Left ventricle myocardium inferior (tissue), 1 donor: ENCODE measurements at regions not wholly inside any gene's neighbourhood (a gene's known extent, or its start where the extent isn't known, plus 50 kb on each side); places are given as distances from the start of the nearest gene placed in this dataset.

ENCODE experiments used
- DNase-seq: peaks from one replicate; pipeline ENCODE4 v3.0.0-alpha.2; 2020
- H3K27ac ChIP-seq: fragments of 200-600 bp; replicated peaks from 2 replicates; pipeline ENCODE4 v1.8.0; 2021
- H3K27me3 ChIP-seq: fragments of 200-600 bp; 2 replicates; pipeline ENCODE4 v1.8.0; 2021; ENCODE audit warnings: low read depth
- H3K36me3 ChIP-seq: fragments of 200-600 bp; 2 replicates; pipeline ENCODE4 v1.8.0; 2021
- H3K4me1 ChIP-seq: fragments of 200-600 bp; 2 replicates; pipeline ENCODE4 v1.8.0; 2021
- H3K4me3 ChIP-seq: fragments of 200-600 bp; 2 replicates; pipeline ENCODE4 v1.8.0; 2021; ENCODE audit warnings: mild to moderate bottlenecking, moderate library complexity
- H3K9me3 ChIP-seq: fragments of 200-600 bp; replicated peaks from 2 replicates; pipeline ENCODE4 v1.8.0; 2021
- intact Hi-C: fragments of 100-400 bp; cut with micrococcal nuclease; formaldehyde crosslinking; loops from one replicate; pipeline ENCODE4 v1.11.0; 2022
- TF ChIP-seq, protein P1 (sequence below): fragments of 200-600 bp; IDR thresholded peaks from 2 replicates; pipeline ENCODE4 v1.8.0; 2021; ENCODE audit warnings: antibody characterized with exemption, mild to moderate bottlenecking, borderline replicate concordance
- donor health status: DM: no; HTN: yes; CAD: no; lungs with severe emphysema.

DNA sequence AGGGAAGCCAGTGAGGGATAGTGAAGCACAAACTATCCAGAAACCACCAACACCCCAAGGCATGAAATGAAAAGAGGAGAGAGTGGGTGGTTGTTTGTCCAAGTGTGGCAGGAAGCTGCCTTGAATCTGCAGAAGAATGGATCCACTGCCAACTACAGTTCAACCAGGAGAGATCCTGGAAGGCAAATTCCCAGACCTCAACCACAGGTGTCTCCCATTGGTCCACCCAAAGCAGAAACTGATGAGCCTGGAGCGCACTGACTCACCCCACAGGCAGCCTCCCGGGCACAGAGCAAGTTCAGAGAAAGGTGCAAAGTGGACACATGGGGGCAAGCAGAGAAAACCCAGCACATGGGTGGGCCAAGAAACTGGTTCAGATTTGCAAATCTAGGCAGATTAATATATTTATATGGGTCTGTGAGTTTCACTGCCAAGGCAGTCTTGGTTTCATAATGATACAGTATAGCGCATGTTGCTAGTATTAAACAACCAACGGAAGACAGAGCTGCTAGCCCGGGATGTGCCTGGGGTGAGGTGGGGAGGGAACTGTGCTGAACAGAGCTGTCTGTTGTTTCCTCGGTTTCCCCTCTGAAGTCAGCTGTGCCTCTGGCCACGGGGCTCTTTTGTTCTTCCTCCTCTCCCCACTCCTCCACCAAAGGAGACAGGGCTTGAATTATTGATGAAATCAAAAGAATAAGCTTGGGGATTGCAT is 416.2 kb upstream of the CCDC196 start:
- intact Hi-C loops: no loop called here
- Histone ChIP-seq H3K27me3 (peaks cover 31% of the 10 kb centered on the region), H3K4me1 (no peaks in the 10 kb centered on the region), H3K36me3 (no peaks in the 10 kb centered on the region), H3K4me3 (no peak overlapping the region), H3K9me3 (no peaks in the 10 kb centered on the region), H3K27ac (no peak overlapping the region)
- TF ChIP-seq, protein P1, sequence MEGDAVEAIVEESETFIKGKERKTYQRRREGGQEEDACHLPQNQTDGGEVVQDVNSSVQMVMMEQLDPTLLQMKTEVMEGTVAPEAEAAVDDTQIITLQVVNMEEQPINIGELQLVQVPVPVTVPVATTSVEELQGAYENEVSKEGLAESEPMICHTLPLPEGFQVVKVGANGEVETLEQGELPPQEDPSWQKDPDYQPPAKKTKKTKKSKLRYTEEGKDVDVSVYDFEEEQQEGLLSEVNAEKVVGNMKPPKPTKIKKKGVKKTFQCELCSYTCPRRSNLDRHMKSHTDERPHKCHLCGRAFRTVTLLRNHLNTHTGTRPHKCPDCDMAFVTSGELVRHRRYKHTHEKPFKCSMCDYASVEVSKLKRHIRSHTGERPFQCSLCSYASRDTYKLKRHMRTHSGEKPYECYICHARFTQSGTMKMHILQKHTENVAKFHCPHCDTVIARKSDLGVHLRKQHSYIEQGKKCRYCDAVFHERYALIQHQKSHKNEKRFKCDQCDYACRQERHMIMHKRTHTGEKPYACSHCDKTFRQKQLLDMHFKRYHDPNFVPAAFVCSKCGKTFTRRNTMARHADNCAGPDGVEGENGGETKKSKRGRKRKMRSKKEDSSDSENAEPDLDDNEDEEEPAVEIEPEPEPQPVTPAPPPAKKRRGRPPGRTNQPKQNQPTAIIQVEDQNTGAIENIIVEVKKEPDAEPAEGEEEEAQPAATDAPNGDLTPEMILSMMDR: no peak
- no peak for DNase-seq

DNA sequence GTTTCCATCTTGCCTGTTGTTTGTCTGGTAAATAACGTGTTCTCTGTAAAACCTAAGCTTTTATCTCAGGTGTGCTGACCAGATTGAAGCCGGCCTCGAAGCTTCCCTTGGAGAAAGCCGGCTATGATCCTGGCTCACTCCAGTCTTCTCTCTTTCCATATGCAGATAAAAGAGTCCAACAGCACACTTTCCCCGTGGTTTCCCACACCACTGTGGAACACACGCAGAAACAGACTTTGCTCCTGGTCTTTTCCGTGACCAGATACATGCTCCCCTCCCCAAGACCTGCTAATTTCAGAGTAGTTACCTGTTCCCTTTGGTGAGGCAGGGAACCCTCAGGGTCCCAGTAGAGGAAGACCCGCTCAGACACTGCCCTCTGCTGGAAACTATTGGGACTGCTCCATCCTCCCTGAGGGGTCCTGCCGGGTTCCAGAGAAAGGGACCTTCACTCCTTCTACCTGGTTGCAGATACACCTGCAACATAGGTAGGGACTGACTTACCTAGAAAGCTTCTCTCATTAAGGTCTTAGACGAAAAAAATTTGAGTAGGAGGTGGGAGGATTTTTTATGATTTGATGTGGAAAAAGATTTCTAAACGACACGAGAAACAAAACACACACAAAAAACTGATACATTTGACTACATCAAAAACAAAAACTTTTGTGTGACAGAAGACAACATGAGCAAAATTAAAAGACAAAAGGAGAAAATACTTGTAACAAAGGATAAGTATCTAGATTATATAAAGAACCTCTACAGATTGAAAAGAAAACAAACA is 415.4 kb upstream of the CCDC196 start:
- H3K9me3 ChIP-seq: no peaks in the 10 kb centered on the region
- peaks cover 31% of the 10 kb centered on the region for H3K27me3 ChIP-seq
- intact Hi-C loops: no loop called here
- no peaks in the 10 kb centered on the region for H3K36me3 ChIP-seq
- no peak overlapping the region for H3K4me3 ChIP-seq
- TF ChIP-seq, protein P1: peak; percentile 86
- peak; percentile 25 for DNase-seq
- H3K4me1 ChIP-seq: no peaks in the 10 kb centered on the region
- no peak overlapping the region for H3K27ac ChIP-seq

DNA sequence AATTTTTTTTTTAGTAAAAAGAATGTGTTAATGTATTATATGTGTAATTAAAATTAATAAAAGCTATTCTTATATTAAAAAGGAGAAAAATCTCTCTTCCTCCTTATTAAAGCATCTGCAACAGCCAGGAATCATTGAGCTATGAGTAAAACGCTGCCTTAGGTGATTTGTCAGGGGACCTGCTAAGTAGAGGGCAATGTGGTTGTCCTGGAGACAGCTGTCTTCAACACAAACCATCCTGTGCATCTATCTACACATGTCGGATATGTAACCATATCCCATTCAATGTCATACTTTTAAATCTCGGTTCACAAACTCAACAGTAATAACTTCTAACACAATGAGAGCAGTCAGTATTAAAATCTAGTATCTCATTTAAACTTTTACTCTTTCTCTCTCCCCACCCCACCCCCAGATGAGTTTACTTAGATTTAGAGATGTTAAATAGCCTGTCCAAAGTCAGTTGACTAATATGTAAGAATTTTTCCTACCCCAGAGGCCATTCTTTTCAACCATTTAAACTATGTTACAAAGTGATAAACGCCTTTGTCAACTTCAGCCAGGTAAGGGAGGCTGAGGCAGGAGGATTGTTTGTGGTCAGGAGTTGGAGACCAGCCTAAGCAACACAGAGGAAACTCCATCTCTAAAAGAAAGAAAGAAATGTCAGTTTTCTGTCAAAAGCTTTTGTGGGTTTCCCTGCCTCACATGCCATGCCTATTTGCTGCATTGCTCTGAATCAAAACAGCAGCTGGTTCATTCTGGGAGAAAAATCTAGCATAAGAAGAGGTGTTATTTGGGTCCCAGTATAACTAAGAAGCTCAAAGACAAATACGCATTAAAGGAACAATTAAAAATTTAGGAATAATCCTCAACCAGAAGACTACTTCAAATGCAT is 413.7 kb upstream of the CCDC196 start:
- intact Hi-C loops: no loop called here
- Histone ChIP-seq H3K27ac (no peak overlapping the region), H3K4me3 (no peak overlapping the region), H3K36me3 (no peaks in the 10 kb centered on the region), H3K27me3 (peaks cover 36% of the 10 kb centered on the region), H3K4me1 (no peaks in the 10 kb centered on the region), H3K9me3 (no peaks in the 10 kb centered on the region)
- DNase-seq: no peak
- TF ChIP-seq, protein P1: no peak

DNA sequence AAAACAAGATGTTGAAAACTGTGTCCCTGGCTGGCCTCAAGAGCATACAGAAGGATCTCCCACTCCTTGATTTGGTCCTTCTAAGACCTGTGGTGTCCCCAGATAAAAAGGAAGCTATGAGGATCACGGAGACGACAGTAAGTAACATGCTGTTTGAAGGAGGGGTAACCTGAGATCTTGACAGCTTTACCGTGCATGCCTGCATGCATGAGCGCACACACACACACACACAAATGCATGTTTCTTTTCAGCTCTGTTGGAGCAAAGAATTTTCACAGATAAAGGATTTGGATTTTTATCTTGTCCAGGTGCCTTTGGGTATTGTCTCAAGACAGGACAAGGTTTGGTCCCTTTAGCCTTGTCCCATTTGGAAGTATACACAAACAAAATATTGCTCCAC is 411.6 kb upstream of the CCDC196 start:
- no peak overlapping the region for H3K27ac ChIP-seq
- peaks cover 37% of the 10 kb centered on the region for H3K27me3 ChIP-seq
- H3K4me1 ChIP-seq: no peaks in the 10 kb centered on the region
- no peak for DNase-seq
- intact Hi-C loops: no loop called here
- H3K4me3 ChIP-seq: no peak overlapping the region
- no peaks in the 10 kb centered on the region for H3K36me3 ChIP-seq
- H3K9me3 ChIP-seq: no peaks in the 10 kb centered on the region
- TF ChIP-seq, protein P1: no peak

DNA sequence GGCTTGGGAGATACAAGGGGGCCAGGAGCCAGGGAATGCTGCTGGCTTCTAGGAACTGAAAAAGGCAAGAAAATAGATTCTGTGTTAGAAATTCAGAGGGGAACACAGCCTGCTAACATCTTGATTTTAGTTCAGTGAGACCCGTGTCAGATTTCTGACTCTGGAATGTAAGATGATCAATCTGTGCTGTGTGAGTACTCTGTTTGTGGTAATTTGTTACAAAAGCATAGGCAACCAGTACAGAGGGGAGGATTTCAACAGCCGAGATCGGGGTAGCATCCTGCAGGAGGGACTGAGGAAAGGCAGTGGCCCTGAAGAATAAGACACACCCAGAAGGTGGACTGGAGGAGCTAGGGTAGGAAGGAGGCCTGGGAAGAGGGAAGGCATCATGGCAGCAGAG is 410.0 kb upstream of the CCDC196 start:
- no peak overlapping the region for H3K4me3 ChIP-seq
- peaks cover 35% of the 10 kb centered on the region for H3K27me3 ChIP-seq
- H3K36me3 ChIP-seq: no peaks in the 10 kb centered on the region
- intact Hi-C loops: no loop called here
- no peaks in the 10 kb centered on the region for H3K4me1 ChIP-seq
- H3K9me3 ChIP-seq: no peaks in the 10 kb centered on the region
- no peak overlapping the region for H3K27ac ChIP-seq
- no peak for DNase-seq
- TF ChIP-seq, protein P1: no peak
